ENCODE measurements at regions not wholly inside any gene's neighbourhood (a gene's known extent, or its start where the extent isn't known, plus 50 kb on each side); places are given as distances from the start of the nearest gene placed in this dataset.

GRCh38 chr11:76292583-76293188, 86.4 kb upstream of the WNT11 start:
- TF ChIP-seq, protein P1, sequence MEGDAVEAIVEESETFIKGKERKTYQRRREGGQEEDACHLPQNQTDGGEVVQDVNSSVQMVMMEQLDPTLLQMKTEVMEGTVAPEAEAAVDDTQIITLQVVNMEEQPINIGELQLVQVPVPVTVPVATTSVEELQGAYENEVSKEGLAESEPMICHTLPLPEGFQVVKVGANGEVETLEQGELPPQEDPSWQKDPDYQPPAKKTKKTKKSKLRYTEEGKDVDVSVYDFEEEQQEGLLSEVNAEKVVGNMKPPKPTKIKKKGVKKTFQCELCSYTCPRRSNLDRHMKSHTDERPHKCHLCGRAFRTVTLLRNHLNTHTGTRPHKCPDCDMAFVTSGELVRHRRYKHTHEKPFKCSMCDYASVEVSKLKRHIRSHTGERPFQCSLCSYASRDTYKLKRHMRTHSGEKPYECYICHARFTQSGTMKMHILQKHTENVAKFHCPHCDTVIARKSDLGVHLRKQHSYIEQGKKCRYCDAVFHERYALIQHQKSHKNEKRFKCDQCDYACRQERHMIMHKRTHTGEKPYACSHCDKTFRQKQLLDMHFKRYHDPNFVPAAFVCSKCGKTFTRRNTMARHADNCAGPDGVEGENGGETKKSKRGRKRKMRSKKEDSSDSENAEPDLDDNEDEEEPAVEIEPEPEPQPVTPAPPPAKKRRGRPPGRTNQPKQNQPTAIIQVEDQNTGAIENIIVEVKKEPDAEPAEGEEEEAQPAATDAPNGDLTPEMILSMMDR (IDR thresholded peaks at IDR 0.05), result no peak
- TF ChIP-seq EP300 (IDR thresholded peaks at IDR 0.05), result no peak
- no peak for TF ChIP-seq POLR2AphosphoS5 (IDR thresholded peaks at IDR 0.05)
